LoVo (cell line): ENCODE measurements at regions not wholly inside any gene's neighbourhood (a gene's known extent, or its start where the extent isn't known, plus 50 kb on each side); places are given as distances from the start of the nearest gene placed in this dataset.

Experiments used
- DNase-seq: peaks from one replicate; pipeline ENCODE4 v3.0.0-alpha.2; 2016; ENCODE audit warnings: low spot score

- no peak for DNase-seq
These were observed 231.1 kb downstream of the UTP18 start for GRCh38 chr17:51491416-51491815.

- no peak for DNase-seq
These were observed 232.9 kb downstream of the UTP18 start for GRCh38 chr17:51493206-51493605.

- no peak for DNase-seq
These were observed 236.0 kb downstream of the UTP18 start for GRCh38 chr17:51496378-51496777.

GRCh38 chr17:51499897-51500296, 239.6 kb downstream of the UTP18 start:
- DNase-seq = no peak

GRCh38 chr17:51500454-51500853, 240.1 kb downstream of the UTP18 start:
- DNase-seq = no peak

GRCh38 chr17:51505450-51505849, 245.1 kb downstream of the UTP18 start:
- DNase-seq = no peak

- DNase-seq = no peak
These were observed 247.1 kb downstream of the UTP18 start for GRCh38 chr17:51507444-51507843.

GRCh38 chr17:51508048-51508447, 247.7 kb downstream of the UTP18 start:
- no peak for DNase-seq

- DNase-seq = no peak
These were observed 250.6 kb downstream of the UTP18 start for GRCh38 chr17:51510940-51511339.

- DNase-seq = no peak
These were observed 252.0 kb downstream of the UTP18 start for GRCh38 chr17:51512220-51512907.

GRCh38 chr17:51516924-51517323, 256.6 kb downstream of the UTP18 start:
- no peak for DNase-seq

- no peak for DNase-seq
These were observed 264.2 kb downstream of the UTP18 start for GRCh38 chr17:51524524-51524923.

- DNase-seq = no peak
These were observed 266.2 kb downstream of the UTP18 start for GRCh38 chr17:51526507-51526906.

GRCh38 chr17:51527225-51527982, 267.1 kb downstream of the UTP18 start:
- no peak for DNase-seq

- no peak for DNase-seq
These were observed 267.8 kb downstream of the UTP18 start for GRCh38 chr17:51528111-51528510.

GRCh38 chr17:51533219-51533618, 272.9 kb downstream of the UTP18 start:
- DNase-seq = no peak

- no peak for DNase-seq
These were observed 273.5 kb downstream of the UTP18 start for GRCh38 chr17:51533821-51534220.

- no peak for DNase-seq
These were observed 276.3 kb downstream of the UTP18 start for GRCh38 chr17:51536627-51537026.

GRCh38 chr17:51537996-51538550, 277.7 kb downstream of the UTP18 start:
- no peak for DNase-seq

- DNase-seq = no peak
These were observed 279.8 kb downstream of the UTP18 start for GRCh38 chr17:51540151-51540550.

GRCh38 chr17:51541215-51541614, 280.9 kb downstream of the UTP18 start:
- DNase-seq = no peak

GRCh38 chr17:51546114-51546513, 285.8 kb downstream of the UTP18 start:
- DNase-seq = no peak

- no peak for DNase-seq
These were observed 287.8 kb downstream of the UTP18 start for GRCh38 chr17:51548125-51548524.
